Activated CD8-positive, alpha-beta memory T cell treated with anti-CD3 and anti-CD28 coated beads, Interleukin-2, amount 50 U/mL, for 4 hours (primary cell): ENCODE measurements at regions not wholly inside any gene's neighbourhood (a gene's known extent, or its start where the extent isn't known, plus 50 kb on each side); places are given as distances from the start of the nearest gene placed in this dataset.

ENCODE experiments used
- DNase-seq: peaks from one replicate; pipeline ENCODE4 v3.0.0-alpha.2; 2020

- DNase-seq: no peak
These were observed 66.0 kb upstream of the FOXK1 start for GRCh38 chr7:4616116-4616515.

DNA sequence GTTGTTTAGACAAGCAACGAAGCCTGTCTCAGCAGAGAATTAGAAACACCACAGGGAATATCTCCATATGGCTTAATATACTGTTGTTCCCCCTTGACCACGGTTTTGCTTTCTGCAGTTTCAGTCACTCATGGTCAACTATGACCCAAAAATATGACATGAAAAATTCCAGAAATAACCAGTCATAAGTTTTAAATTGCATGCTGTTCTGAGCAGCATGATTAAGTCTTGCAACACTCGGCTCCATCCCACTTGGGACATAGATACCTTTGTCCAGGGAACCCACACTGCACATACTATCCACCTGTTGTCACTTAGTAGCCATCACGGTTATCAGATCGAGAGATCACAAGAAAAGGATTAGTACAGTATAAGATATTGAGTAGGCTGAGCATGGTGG lies 60.7 kb upstream of the FOXK1 start:
- DNase-seq: no peak

DNA sequence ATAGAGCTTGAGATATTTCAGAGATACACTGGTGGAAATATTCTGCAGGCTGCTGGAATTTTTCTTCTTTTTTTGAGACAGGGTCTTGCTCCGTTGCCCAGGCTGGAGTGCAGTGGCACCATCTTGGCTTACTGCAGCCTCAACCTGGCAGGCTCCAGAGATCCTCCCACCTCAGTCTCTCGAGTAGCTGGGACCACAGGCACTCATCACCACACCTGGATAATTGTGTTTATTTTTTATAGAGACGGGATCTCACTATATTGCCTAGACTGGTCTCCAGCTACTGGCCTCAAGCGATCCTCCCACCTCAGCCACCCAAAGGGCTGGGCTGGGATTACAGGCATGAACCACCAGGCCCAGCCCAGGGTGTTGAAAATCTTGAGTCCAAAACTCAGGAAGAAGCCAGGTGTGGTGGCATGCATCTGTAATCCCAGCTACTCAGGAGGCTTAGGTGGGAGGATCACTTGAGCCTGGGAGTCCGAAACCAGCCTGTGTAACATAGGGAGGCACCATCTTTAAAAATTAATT lies 55.7 kb upstream of the FOXK1 start:
- DNase-seq: no peak

DNA sequence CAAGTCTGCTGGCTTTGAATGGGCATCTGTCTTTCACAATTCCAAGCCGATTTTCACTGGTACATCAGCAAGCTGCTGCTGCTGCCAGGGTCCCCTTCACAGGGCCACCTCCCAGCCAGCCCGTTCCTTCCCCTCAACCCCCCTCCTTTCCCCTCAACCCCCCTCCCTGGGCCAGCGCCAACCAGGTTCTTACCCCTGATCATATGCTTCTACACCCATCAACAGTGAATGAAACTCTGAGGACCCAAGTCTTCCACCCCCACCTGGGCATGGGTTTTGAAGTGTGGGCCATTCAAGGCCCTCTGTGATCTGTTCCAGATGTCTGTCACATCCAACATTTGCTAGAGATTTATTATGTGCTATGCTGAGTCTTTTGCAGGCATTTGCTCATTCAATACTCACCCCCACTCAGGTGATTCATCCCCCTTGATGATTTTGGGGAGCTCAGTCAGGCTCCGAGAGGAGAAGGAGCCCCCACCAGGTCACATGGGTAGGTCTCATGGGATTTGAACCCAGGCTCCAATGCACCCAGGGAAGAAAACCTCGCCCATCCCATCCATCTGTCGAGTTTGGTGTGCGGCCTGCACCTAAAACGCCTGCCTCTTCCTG lies 52.7 kb upstream of the FOXK1 start:
- DNase-seq: no peak

DNA sequence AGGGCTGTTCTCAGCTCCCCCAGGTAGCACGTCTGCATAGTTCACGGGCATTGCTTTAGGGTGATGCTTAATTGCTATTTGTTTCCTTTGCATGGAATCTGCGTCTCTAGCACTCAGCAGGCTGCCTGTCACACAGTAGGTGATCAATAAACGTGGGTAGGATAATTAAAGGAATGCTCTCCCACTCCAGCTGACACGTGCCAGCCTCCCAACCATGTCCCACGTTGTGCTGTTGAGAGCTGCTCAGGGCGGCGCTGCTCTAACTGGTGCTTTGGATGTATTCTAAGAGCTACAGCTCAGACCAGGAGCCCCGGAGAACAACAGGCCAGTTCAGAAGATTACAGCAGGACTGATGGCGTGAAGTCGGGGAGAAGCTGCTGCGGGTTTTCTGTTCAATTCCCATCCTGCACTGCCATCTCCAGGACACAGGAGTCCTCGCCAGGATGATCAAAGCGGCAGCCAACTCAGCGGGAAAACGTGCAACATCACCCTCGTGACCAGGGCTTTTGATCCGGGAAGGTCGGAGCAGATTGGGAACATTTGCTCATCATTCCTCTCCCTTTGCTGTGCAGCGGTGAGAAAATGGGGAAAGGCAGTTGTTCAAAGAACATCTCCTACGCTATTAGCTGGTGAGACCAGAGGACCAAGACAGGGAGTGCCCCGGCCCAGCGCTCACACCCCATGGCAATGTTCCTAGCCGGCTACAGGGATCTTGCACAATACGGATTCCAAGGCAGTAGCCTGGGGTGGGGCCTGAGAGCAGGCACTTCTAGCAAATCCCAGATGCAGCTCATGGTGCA lies 50.5 kb upstream of the FOXK1 start:
- no peak for DNase-seq
